GM23338 (cell line): ENCODE measurements at regions not wholly inside any gene's neighbourhood (a gene's known extent, or its start where the extent isn't known, plus 50 kb on each side); places are given as distances from the start of the nearest gene placed in this dataset.
"Not testable (repeated sequence)": the region's sequence is repeated elsewhere in the genome, so short reads cannot be mapped to it uniquely, and the experiment has no call there.

Experiments used
- CREB1 ChIP-seq: fragments of 250-450 bp; sonication (Bioruptor Pico); IDR thresholded peaks from 2 replicates; pipeline ENCODE4 v1.5.0; 2020; ENCODE audit warnings: low read depth, mild to moderate bottlenecking, moderate library complexity
- CTCF ChIP-seq, 2 experiments: fragments of 200-600 bp in 1 of 2; sonication (generic) in 1 of 2; conservative IDR thresholded peaks; 2 replicates each; pipeline versions ENCODE4 v1.5.1 to v1.6.1; 2016 to 2017; ENCODE audit warnings: antibody characterized with exemption in 2 of 2, low read depth in 2 of 2, mild to moderate bottlenecking in 2 of 2, moderate library complexity in 1 of 2
- ETS1 ChIP-seq: IDR thresholded peaks from 2 replicates; pipeline ENCODE4 v1.6.1; 2016; ENCODE audit warnings: antibody characterized with exemption
- EZH2 ChIP-seq: fragments of 200-600 bp; sonication (generic); IDR thresholded peaks from one replicate; pipeline ENCODE4 v1.8.0; 2017; ENCODE audit warnings: antibody characterized with exemption, mild to moderate bottlenecking, low read depth; ENCODE audit not compliant: unreplicated experiment
- EZH2phosphoT487 ChIP-seq: fragments of 200-600 bp; sonication (generic); IDR thresholded peaks from one replicate; pipeline ENCODE4 v1.8.1; 2018; ENCODE audit warnings: antibody characterized with exemption; ENCODE audit not compliant: unreplicated experiment
- JUNB ChIP-seq: IDR thresholded peaks from one replicate; pipeline ENCODE4 v1.6.1; 2016; ENCODE audit warnings: antibody characterized with exemption; ENCODE audit not compliant: unreplicated experiment
- NANOG ChIP-seq: IDR thresholded peaks from 2 replicates; pipeline ENCODE4 v1.6.1; 2016; ENCODE audit warnings: antibody characterized with exemption, borderline replicate concordance
- POLR2AphosphoS5 ChIP-seq: IDR thresholded peaks from 2 replicates; pipeline ENCODE4 v1.6.1; 2016; ENCODE audit warnings: antibody characterized with exemption, low read depth
- REST ChIP-seq: IDR thresholded peaks from one replicate; pipeline ENCODE4 v1.6.1; 2018; ENCODE audit warnings: antibody characterized with exemption; ENCODE audit not compliant: unreplicated experiment
- STAT1 ChIP-seq: IDR thresholded peaks from one replicate; pipeline ENCODE4 v1.6.1; 2016; ENCODE audit warnings: antibody characterized with exemption; ENCODE audit not compliant: unreplicated experiment
- ZNF114 ChIP-seq: fragments of 250-450 bp; sonication (Bioruptor Pico); IDR thresholded peaks from 2 replicates; pipeline ENCODE4 v1.5.0; 2020; ENCODE audit warnings: mild to moderate bottlenecking, moderate library complexity
- ZNF462 ChIP-seq: fragments of 250-450 bp; sonication (Bioruptor Pico); IDR thresholded peaks from 2 replicates; pipeline ENCODE4 v1.5.0; 2020; ENCODE audit warnings: mild to moderate bottlenecking, moderate library complexity

GRCh38 chr21:17998599-17998998 is 179.4 kb upstream of the C21orf91 start:
- not testable (repeated sequence) for TF ChIP-seq ZNF114 (CRISPR knock-in tag); CTCF (conservative IDR thresholded peaks at IDR 0.05; ENCODE audit: low read depth in 2 of 2); POLR2AphosphoS5; REST; EZH2; EZH2phosphoT487; CREB1; STAT1; NANOG; JUNB; ZNF462 (CRISPR knock-in tag); ETS1
